ENCODE measurements at regions not wholly inside any gene's neighbourhood (a gene's known extent, or its start where the extent isn't known, plus 50 kb on each side); places are given as distances from the start of the nearest gene placed in this dataset.

DNA sequence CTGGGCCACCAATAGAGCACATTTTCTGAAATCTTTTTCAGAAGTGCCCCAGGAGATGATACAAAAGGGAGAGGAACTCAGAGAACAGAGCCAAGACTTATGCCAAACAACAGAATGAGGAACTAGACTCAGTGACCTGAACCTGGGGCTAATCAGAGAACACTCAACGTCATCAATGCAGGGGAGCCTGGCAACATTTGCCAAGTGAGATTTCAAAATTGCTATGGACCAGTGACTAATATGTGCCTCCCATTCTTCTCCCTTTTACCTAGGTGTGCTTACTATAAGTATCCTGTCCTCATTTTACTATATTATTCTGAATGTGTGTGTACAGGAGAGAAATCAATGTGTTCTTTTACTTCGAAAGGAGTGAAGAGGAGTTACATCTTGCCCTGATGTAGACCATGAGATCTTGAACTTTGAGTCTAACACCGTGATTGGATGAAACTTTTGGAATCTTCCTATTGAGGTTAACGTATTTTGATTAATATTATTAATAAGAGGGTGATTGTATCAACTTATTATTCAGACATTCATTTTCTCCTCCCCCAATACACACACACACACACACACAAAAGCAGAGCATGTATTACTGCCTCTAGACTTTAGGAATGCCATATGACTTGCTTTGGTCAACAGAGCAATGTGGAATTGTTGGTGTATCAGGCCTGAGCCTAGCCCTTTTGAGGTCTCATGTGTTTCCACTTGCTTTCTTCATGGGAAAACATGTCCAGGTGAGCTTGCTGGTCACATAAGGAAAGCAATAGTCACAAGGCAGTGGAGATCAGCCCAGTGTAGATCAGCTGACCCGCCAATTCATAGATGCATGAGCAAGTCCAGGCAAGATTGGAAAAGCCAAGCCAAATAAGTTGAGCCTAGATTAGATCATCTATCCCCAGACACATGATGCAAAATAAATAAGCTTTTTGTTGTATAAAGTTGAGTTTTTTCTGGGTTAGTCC, 80.3 kb upstream of the ETS2 start:
- Histone ChIP-seq H3K27ac (no peak overlapping the region), H3K4me3 (no peak overlapping the region)

DNA sequence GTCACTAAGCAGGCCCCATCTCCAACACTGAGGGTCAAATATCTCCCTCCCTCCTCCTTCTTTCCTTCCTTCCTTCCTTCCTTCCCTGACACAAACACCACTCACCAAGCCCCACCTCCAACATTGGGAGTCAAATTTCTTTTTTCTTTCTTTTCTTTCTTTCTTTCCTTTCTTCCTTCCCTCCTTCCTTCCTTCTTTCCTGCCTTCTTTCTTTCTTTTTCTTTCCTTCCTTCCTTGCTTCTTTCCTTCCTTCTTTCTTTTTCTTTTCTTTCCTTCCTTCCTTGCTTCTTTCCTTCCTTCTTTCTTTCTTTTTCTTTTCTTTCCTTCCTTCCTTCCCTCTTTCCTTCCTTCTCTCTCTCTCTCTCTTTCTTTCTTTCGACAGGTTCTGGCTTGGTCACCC, 79.2 kb upstream of the ETS2 start:
- Histone ChIP-seq H3K4me3 (no peak overlapping the region), H3K27ac (no peak overlapping the region)

DNA sequence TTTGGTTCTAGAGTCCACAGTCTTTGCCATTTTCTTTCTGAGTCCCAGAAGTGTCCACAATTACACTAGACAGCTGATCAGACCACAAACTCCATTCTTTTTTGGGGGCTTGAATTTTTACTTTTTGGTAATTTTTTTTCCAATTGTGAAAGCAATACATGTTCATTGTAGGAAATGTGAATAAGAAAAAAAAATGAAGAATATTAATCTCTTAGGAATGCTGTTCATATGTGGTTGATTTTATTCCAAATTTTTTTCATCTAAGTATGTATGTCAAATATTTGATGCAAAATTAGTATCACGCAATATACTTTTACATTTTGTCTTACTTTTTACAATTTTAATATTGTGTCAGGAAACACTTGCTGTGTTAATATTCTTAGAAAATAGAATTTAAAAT, 76.4 kb upstream of the ETS2 start:
- no peak overlapping the region for H3K4me3 ChIP-seq
- no peak overlapping the region for H3K27ac ChIP-seq

DNA sequence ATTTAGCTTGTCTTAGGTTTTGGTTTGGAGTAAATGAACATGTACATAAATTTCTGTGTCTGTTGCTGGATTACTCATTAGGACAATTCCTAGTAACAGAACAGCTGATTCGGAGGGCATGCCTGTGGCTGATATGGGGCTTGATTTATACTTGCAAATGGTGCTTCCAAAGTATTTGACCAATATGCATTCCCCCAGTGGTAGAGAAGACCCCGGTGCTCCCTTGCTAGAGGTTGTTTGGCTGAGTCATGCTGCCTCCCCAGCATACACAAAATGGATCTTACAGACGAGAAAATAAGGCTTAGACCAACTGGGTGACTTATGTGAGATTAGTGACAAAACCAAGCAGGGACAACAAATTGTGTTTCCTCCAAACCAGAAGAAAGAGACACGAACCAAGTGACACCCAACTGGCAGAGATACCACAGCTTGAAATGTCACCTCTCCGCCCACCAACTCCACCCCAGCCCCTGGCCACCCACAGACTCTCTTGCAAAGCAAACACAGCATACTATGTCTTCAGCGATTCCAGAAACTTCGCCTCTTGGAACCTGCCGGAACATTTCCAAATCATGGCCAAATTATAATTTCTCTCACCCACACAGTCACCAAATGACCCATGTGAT, 75.9 kb upstream of the ETS2 start:
- H3K4me3 ChIP-seq: no peak overlapping the region
- no peak overlapping the region for H3K27ac ChIP-seq

DNA sequence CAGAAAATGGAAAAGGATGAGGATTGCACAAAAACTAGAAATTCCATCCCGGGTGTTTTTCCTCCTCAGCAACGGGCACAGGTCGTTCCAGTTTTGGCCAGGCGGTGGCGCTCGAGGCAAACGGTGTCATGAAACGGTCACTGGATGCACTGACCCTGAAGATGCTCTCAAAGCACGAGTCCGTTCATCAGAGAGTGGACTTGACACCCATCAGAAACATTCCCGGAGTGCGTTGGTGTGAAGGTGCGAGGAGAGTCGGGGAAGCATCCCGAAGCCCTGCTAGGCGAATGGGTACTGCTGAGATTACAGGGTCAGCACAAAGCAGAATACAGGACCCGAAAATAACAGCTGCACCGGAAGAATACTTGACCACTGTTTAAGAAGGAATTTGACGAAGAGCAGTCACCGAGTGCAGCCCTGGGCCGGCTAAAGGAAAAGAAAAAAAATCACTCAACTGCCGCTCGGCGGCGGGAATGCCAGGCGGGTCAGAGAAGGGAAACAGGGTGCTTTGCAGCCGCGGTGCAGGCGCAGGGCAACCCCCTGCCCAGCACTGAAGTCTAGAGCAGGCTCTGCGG, 71.7 kb upstream of the ETS2 start:
- H3K4me3 ChIP-seq: peak overlapping the region; percentile 6 to 37 (median 22)

DNA sequence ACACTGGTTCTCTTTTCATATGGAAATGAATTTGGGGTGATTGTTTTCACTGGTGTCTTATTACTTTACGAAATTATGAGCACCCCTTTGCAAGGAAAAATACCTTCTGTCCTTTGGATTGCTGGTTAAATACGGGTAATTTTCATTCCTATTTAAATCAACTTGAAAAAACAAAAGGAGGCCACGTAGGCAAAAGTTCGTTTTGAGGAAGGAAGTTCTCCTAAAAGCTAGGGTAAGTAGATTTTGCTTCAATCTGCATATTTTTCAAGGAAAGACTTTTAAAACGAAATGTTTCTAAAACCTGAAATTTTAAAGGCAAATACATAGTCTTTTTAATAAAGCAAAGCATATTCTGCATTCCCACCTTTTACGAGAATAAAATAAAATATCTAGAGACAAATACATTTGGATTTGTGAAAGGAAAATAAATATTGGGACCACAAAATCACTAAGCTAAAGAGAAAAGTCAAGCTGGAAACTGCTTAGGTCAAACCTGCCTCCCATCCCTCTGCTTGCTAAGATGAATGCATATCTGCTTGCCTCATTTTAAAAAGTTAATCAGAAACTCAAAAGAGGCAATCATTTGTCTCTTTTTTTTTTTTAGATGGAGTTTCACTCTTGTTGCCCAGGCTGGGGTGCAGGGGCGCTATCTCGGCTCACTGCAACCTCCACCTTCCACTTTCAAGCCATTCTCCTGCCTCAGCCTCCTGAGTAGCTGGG, 70.9 kb upstream of the ETS2 start:
- peak overlapping the region in 15 of 21 experiments; percentile 23 to 75 (median 52) for H3K27ac ChIP-seq
- H3K4me3 ChIP-seq: peak overlapping the region in 5 of 7 experiments; percentile 6 to 35 (median 22)

More for the DNA sequence above, 71.7 kb upstream of the ETS2 start:
- peak overlapping the region in 15 of 21 experiments; percentile 23 to 75 (median 52) for H3K27ac ChIP-seq

DNA sequence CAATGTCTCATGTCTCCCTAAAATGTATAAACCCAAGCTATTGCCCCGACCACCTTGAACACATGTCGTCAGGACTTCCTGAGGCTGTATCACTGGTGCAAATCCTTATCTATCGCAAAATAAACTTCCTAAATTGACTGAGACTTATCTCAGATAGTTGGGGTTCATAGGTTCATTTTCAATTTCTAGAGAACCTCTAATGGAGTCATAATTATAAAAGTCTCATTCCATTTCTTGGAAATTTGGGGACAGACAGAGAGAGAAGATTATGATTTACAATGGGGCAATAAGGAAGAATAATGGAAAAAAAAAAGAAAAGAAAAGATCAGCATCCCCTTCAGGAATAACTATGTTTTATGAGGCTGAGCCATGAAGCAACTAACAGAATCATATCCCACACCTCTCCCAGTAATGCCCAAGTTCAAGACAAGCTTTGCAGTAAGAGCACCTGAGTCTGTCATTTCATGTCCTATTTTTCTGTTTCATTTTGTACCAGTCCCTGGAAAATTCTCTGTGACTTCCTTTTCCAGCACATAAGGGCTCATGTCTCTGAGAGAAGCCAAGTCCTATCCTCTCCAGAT, 70.0 kb upstream of the ETS2 start:
- Histone ChIP-seq H3K4me3 (no peak overlapping the region), H3K27ac (no peak overlapping the region)

DNA sequence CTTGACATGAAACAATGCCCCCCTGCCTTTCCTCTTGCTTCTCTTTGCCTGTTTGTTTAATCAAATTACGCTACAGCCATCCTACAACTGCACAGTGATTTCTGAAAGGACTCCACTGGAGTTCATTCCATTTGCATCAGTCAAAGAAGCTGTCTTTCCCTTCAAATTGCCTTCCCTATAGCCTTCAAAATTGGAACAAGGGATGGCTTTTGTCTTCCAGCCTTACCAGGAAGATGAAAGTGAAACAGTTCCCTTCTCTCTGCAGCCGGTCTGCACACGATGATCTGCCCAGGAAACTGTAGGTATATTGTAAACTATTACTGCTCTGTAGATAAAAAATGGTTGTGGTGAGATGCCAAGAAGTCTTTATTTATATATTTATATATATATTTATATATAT, 65.6 kb upstream of the ETS2 start:
- Histone ChIP-seq H3K4me3 (no peak overlapping the region), H3K27ac (no peak overlapping the region)

DNA sequence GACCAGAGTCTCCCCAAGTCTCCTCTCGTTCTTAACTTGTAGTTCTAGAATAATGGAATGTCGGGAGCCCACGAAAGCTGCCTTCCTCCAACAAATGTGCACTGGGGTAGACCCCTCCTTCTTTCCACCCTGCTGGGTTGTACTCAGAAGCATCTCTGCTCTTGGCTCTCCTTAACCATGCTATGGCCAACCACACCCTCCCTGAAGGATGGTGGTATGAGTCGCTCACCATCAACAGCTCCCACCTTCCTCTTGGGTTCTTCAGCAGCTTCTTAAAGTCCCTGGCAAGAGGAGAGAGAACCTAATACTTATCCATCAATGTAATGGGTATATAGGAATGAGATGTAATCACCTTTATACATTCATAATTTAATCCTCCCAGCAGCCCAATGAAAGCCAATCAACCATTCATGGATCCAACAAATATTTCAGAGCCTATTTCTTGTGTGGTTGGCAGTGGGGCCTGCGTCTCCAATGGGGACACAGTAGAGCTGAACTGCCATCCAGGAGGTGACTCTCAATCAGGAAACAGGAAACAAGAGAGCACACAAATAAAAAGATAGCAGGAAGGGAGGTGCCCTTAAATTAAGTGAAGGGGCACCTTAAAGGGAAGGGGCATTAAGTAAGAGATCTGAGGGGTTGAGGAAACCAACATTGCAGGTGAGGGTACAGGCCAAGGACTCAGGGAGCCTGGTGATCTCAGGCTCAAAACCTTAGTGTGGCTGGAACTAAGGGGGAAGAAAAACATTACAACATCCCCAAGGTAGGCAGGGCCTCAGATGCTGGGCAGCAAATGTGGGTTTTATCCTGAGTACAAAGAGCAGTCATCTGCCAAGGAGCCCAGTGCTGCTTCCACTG, 64.4 kb upstream of the ETS2 start:
- peak overlapping the region in 1 of 21 experiments; percentile 9 for H3K27ac ChIP-seq
- no peak overlapping the region for H3K4me3 ChIP-seq

DNA sequence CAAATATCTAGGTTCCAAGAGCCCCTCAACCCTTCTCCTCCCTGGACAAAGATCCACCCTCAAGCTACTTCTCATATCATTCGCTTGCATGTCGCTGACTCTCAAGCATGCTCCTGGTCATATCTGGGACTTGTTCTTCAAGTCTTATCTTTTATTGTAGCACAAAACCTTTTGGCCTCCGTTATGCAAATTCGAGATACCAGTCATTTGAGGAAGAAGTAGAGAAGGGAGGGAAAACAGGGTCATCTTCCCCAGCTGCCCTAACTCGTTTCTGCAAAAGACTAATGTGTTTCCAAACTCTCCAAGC, 63.8 kb upstream of the ETS2 start:
- no peak overlapping the region for H3K4me3 ChIP-seq
- peak overlapping the region in 1 of 21 experiments; percentile 9 for H3K27ac ChIP-seq

DNA sequence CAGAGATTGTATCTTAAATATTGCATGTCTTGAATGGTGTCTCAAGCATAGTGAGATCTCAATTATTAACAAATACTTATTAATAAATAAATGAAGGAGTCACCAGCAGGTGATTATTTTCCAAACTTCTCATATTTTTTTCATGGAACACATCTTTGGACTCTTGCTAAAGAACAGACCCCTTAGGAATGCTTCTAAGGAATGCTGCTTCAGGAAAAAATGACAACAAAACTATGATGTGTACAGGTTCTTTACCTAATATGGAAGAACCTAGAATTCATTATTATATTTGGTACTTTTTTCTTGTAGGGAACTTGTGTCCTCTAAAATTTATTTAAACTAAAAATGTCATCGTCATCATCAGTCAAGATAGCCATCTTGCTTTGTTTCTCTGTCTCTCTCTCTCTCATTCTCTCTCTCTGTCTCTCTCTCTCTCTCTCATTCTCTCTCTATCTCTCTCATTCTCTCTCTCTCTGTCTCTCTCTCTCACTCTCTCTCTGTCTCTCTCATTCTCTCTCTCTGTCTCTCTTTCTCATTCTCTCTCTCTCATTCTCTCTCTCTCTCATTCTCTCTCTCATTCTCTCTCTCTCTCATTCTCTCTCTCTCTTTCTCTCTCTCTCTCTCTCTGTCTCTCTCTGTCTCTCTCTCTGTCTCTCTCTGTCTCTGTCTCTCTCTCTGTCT, 63.0 kb upstream of the ETS2 start:
- no peak overlapping the region for H3K27ac ChIP-seq
- no peak overlapping the region for H3K4me3 ChIP-seq

DNA sequence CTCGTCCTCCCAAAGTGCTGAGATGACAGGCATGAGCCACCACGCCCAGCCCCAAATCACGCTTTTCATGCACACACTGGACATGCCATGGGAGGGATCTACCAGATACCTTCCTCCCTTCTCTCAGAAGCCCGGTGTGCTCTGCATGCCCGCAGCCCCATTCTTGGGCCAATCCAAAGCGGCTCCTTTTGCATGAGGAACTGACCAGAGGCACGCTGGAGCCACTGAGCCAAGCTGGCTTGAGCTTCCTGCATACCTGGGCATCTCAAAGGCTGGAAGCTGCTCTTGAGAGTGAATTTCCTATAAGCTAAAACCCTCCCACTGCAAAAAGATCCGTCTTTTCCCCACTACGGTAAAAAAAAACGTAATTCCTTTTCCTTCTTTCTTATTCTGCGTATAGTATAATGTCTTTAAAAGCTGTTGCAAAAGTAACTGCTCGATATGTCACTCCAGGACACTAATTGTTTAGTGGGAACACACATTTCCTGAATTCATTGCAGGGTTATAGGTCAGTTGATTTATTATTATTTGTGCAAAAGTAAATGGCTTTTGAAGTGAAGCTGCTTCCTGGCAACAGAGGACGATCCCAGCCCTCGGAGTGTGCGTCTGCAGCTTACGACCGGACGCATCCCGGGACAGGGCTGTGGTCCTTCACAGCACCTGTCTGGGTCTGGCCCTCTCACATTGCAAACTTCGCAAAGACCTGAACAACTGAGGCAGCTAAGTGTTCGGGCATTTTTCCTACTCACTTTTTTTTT, 61.8 kb upstream of the ETS2 start:
- Histone ChIP-seq H3K27ac (no peak overlapping the region), H3K4me3 (no peak overlapping the region)

DNA sequence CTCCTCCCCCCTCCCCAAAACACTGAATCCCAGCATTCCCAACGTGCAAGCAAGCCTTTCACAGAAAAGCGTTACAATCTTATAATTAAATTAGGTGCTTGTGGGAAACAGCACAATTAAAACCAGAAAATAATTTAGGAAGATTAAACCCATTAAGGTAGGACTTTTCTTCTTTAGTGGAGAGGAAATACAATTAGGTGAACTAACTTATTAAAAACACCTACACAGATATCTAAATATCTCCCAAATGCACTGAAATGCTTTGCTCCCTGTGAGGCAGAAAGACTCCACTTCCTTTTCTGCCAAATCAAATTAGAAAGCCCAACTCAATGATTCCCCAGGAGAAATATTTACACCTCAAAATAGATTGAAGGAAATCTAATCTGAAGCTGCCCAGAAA, 60.9 kb upstream of the ETS2 start:
- no peak overlapping the region for H3K4me3 ChIP-seq
- H3K27ac ChIP-seq: no peak overlapping the region

DNA sequence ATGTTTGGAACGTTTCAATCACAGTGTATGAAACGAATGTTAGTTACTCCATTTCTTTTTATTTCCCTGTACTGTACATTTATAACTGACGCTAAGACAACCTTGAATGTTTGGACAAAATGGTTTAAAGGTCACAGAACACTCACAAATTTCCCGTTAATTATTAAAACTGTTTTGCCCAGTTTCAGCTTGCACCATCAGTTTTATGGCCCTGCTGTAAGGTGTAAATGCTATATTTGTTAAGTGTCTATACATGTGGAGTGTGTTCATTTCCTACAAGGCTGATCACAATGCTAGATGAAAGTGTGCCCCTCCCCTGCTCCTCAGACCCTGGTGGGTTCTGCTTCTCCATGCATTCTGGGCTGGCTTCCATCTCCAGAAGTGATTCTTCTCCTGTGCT, 57.9 kb upstream of the ETS2 start:
- Histone ChIP-seq H3K4me3 (no peak overlapping the region), H3K27ac (no peak overlapping the region)

DNA sequence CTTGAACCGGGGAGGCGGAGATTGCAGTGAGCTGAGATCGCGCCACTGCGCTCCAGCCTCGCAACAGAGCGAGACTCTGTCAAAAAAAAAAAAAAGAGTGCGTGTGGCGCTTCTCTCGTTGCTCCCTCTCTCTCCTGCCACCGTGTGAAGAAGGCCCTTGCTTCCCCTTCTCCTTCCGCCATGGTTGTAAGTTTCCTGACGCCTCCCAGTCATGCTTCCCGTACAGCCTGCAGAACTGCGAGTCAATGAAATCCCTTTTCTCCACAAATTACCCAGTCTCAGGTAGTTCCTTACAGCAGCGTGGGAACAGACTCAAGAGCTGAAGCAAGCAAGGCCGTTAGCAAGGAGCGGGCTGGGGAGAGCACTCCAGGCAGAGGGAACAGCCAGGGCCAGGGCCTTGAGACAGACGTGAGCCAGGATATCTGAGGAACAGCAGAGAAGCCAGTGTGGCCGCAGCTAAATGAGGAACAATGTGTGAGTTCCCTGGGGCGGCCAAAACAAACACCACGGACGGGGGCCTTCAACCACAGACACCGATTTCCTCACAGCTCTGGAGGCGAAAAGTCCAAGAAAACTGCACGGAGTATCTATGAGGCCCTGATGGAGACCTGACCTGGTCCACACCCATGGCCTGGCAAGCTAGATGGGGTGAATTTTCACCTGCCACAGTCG, 54.2 kb upstream of the ETS2 start:
- Histone ChIP-seq H3K27ac (peak overlapping the region in 3 of 21 experiments; percentile 7 to 63 (median 19)), H3K4me3 (no peak overlapping the region)

DNA sequence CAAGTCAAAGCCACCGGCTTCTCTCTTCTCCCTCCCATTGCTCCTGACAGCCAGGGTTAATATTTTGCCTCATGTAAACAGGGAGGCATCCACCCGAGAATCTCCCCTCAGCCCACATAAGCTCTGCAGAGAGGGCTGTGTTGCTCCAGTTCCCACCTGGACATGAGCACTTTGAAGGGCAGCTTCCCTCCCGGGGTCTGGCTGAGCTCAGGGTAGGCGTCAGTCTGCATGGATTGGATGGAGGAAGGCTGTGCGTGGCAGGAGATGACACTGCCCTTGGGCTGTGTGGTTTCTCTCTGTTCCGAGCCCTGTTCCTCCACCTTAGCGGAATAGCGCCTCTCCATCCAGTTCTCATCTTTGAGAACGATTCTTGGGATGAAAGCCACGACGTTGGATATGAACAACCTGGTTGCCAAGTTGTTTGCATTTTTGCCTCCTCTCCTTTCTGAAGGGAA, 53.7 kb upstream of the ETS2 start:
- H3K27ac ChIP-seq: peak overlapping the region in 4 of 21 experiments; percentile 7 to 66 (median 41)
- H3K4me3 ChIP-seq: no peak overlapping the region

DNA sequence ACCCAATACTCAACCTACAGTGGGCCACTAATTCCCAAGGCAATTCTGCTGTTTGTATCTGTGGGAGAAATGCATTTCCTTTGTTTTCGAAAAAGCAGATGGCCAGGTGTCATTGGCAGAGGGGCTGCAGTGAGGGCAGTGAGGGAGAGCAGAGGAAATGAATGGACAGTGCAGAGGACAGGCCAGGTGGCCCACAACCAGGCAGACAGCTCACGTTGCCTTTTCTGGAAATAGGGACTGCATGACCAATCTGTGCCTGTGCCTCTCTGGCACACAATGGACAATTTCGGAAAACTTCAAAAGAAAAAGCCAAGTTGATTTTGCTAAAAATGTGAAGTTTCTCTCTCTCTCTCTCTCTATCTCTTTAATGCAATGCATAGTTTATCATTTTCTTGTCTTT, 52.6 kb upstream of the ETS2 start:
- Histone ChIP-seq H3K4me3 (no peak overlapping the region), H3K27ac (peak overlapping the region in 8 of 21 experiments; percentile 16 to 72 (median 44))

Data from skin epidermis (tissue), 12 donors.